ENCODE measurements at regions not wholly inside any gene's neighbourhood (a gene's known extent, or its start where the extent isn't known, plus 50 kb on each side); places are given as distances from the start of the nearest gene placed in this dataset.
"Not testable (repeated sequence)": the region's sequence is repeated elsewhere in the genome, so short reads cannot be mapped to it uniquely, and the experiment has no call there.

DNA sequence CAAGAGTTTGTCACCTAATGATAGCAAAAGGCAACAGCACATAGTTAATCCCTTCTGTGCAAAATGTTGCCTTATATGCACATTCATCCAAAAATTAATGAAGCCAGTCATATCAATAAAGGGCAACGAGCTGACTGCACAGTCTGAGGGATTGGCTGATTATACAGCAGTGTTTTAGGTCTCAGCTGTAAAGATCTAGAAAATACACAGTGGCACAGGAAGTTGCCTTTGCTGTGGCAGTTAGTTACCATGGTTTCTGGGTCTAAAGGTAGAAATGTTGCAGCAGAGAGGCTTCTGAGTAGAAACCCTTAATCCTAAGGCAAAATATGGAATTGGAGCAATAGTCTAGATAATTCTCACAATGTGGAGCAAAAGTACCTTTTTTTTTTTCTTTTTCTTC, 89.7 kb downstream of the SMPDL3A start:
- DNase-seq (ENCODE audit: low read depth, low spot score) = no peak
- no peak overlapping the region for H3K4me3 ChIP-seq (ENCODE audit: low read depth, low read length)
- no peak for TF ChIP-seq CTCF (IDR thresholded peaks at IDR 0.05; ENCODE audit: low read depth, low read length)
- in situ Hi-C loops (cut with HindIII; ENCODE audit: low sequenced_read_pairs) = no loop called here

DNA sequence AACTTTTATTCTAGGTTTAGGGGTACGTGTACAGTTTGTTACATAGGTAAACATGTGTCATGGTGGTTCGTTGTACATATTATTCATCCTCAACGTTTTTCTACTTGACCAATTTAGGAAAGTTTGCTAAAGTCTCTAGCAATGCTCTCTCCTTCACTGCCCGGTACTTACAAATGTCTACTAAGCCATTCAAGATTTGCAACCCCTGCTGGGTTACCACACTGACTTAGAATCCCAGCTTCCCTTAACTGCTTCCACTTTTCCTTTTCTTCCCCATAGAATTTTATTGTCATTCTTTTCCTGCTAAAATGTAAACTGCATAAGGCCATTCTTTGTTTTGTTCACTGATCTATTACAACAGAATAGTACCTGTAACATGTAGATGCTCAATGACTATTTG, 97.4 kb downstream of the SMPDL3A start:
- in situ Hi-C loops (cut with HindIII; ENCODE audit: low sequenced_read_pairs) = no loop called here

GRCh38 chr6:122887941-122888340, 98.9 kb downstream of the SMPDL3A start:
- TF ChIP-seq CTCF (IDR thresholded peaks at IDR 0.05; ENCODE audit: low read depth, low read length) = no peak
- DNase-seq (ENCODE audit: low read depth, low spot score) = no peak
- in situ Hi-C loops (cut with HindIII; ENCODE audit: low sequenced_read_pairs) = no loop called here

More for the DNA sequence above, 97.4 kb downstream of the SMPDL3A start:
- no peak for DNase-seq (ENCODE audit: low read depth, low spot score)
- TF ChIP-seq CTCF (IDR thresholded peaks at IDR 0.05; ENCODE audit: low read depth, low read length) = no peak
- no peak overlapping the region for H3K4me3 ChIP-seq (ENCODE audit: low read depth, low read length)

GRCh38 chr6:122888680-122889079, 99.6 kb downstream of the SMPDL3A start:
- DNase-seq (ENCODE audit: low read depth, low spot score); in situ Hi-C loops (cut with HindIII; ENCODE audit: low sequenced_read_pairs): not testable (repeated sequence)

More at GRCh38 chr6:122887941-122888340, 98.9 kb downstream of the SMPDL3A start:
- H3K4me3 ChIP-seq (ENCODE audit: low read depth, low read length) = no peak overlapping the region

DNA sequence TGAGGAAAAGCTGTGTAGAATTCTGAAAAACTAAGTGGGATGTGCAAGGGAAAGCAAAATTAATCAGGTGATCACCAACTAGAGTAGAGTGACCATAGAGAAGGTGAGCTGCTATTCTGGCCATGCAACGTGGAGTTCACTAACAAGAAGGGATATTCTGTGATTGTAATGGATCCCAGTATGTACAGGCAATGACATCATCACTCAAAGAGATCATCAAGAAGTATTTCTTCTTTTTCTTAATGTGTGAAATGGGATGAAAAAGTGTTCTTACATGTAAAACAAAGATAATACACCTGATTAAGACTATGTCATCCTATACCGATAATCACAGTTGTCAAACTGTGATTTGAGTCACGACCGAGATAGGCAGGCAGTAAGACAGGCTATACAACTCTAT, 101.2 kb downstream of the SMPDL3A start:
- TF ChIP-seq CTCF (IDR thresholded peaks at IDR 0.05; ENCODE audit: low read depth, low read length) = no peak
- in situ Hi-C loops (cut with HindIII; ENCODE audit: low sequenced_read_pairs) = no loop called here
- no peak for DNase-seq (ENCODE audit: low read depth, low spot score)
- no peak overlapping the region for H3K4me3 ChIP-seq (ENCODE audit: low read depth, low read length)

More at GRCh38 chr6:122888680-122889079, 99.6 kb downstream of the SMPDL3A start:
- not testable (repeated sequence) for H3K4me3 ChIP-seq (ENCODE audit: low read depth, low read length)

DNA sequence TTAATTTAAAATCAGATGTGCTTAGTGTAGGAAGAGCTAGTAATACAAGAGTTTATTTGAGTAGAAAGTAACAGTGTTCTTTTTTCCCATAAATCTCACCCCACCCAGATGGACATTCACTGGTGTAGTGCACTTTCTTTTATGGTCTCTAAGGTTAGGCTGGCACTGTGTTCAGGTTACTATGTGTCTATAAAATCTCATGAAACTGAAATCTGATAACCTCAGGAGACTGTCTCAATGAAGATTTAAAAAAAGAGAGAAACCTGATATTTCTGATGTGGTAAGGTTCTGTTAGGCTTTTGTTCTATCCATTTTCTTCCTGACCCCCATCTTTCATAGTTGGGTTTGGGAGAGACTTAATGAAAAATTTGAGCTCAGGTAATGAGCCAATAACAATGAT, 101.2 kb upstream of the CLVS2 start:
- no peak overlapping the region for H3K4me3 ChIP-seq (ENCODE audit: low read depth, low read length)
- no peak for TF ChIP-seq CTCF (IDR thresholded peaks at IDR 0.05; ENCODE audit: low read depth, low read length)
- in situ Hi-C loops (cut with HindIII; ENCODE audit: low sequenced_read_pairs) = no loop called here
- no peak for DNase-seq (ENCODE audit: low read depth, low spot score)

GRCh38 chr6:122902326-122902725, 93.7 kb upstream of the CLVS2 start:
- H3K4me3 ChIP-seq (ENCODE audit: low read depth, low read length) = no peak overlapping the region
- in situ Hi-C loops (cut with HindIII; ENCODE audit: low sequenced_read_pairs) = no loop called here
- TF ChIP-seq CTCF (IDR thresholded peaks at IDR 0.05; ENCODE audit: low read depth, low read length) = no peak
- DNase-seq (ENCODE audit: low read depth, low spot score) = no peak
